Small intestine (tissue), 7 donors: ENCODE measurements at regions not wholly inside any gene's neighbourhood (a gene's known extent, or its start where the extent isn't known, plus 50 kb on each side); places are given as distances from the start of the nearest gene placed in this dataset.

Experiments
- DNase-seq, 2 donors: peaks; one replicate each; pipeline versions ENCODE4 v3.0.0 to v3.0.0-alpha.2; 2013
- FAIRE-seq: peaks from 2 replicates; lab custom pipeline; 2012; peaks lifted over from hg19 to GRCh38; lab: Jason Lieb, UNC
- H3K27ac ChIP-seq, 3 donors: one replicate each; pipeline ENCODE4 v1.5.1; 2013; ENCODE audit warnings: low read length in 2 of 3, mild to moderate bottlenecking in 2 of 3, control low read depth in 1 of 3, inconsistent platforms in 1 of 3, low read depth in 1 of 3, moderate library complexity in 1 of 3
- H3K27me3 ChIP-seq, 3 donors: one replicate each; pipeline ENCODE4 v1.6.1; 2013; ENCODE audit warnings: low read length in 3 of 3, inconsistent platforms in 1 of 3; ENCODE audit not compliant: control insufficient read depth in 3 of 3, insufficient read depth in 3 of 3
- H3K36me3 ChIP-seq, 3 donors: one replicate each; pipeline ENCODE4 v1.6.1; 2013; ENCODE audit warnings: low read length in 3 of 3, inconsistent platforms in 1 of 3, low read depth in 1 of 3, mild to moderate bottlenecking in 1 of 3, moderate library complexity in 1 of 3; ENCODE audit not compliant: control insufficient read depth in 3 of 3, insufficient read depth in 2 of 3
- H3K4me1 ChIP-seq, 3 donors: one replicate each; pipeline ENCODE4 v1.6.1; 2013; ENCODE audit warnings: low read length in 2 of 3, inconsistent platforms in 1 of 3, low read depth in 1 of 3, mild to moderate bottlenecking in 1 of 3, moderate library complexity in 1 of 3; ENCODE audit not compliant: control insufficient read depth in 3 of 3, insufficient read depth in 2 of 3
- H3K4me3 ChIP-seq, 3 donors: one replicate each; pipeline ENCODE4 v1.5.1; 2013; ENCODE audit warnings: low read length in 3 of 3, control low read depth in 1 of 3, inconsistent platforms in 1 of 3, low read depth in 1 of 3, mild to moderate bottlenecking in 1 of 3, moderate library complexity in 1 of 3
- H3K9me3 ChIP-seq, 2 donors: one replicate each; pipeline ENCODE4 v1.6.1; 2013; ENCODE audit warnings: low read depth in 1 of 2, low read length in 1 of 2; ENCODE audit not compliant: control insufficient read depth in 2 of 2, insufficient read depth in 1 of 2
- WGBS, 3 donors: extraction: QIAGEN DNeasy Blood & Tissue Kit; methylation state at CpG; one replicate each; pipeline ENCODE4 v1.1.7; 2013; 5-methylcytosine and 5-hydroxymethylcytosine counted together
- donor health status: healthy with polysubstance abuse.
- donor health status: control.
- donor health status: control.
- donor health status: Bipolar disorder and iron deficiency.
- donor health status: healthy.

DNA sequence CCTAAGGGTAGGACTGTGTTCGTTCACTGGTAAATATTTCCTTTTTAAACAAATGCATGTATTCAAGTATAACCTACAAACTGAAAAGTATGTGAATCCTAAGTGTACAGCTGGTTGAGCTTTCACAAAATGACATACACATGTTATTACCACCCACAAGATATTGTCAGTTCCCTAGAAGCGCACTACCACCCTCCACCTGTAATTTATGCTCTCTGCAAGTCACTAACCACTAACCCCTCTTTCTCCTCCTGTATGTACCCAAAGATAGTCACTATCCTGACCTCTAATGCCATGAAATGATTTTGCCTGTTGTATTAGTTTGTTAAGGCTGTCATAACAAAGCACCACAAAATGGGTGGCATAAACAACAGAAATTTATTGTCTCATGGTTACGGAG, 82.8 kb upstream of the CHODL start:
- no peaks in the 10 kb centered on the region for H3K4me1 ChIP-seq
- H3K9me3 ChIP-seq: no peaks in the 10 kb centered on the region
- DNase-seq (no peak), FAIRE-seq (no peak)
- no peak overlapping the region for H3K27ac ChIP-seq
- no peak overlapping the region for H3K4me3 ChIP-seq
- no peaks in the 10 kb centered on the region for H3K36me3 ChIP-seq
- WGBS, 3 donors: 80 to 93% (median 86%) methylated on average over 3 of the region's 3 CpGs
- no peaks in the 10 kb centered on the region for H3K27me3 ChIP-seq

DNA sequence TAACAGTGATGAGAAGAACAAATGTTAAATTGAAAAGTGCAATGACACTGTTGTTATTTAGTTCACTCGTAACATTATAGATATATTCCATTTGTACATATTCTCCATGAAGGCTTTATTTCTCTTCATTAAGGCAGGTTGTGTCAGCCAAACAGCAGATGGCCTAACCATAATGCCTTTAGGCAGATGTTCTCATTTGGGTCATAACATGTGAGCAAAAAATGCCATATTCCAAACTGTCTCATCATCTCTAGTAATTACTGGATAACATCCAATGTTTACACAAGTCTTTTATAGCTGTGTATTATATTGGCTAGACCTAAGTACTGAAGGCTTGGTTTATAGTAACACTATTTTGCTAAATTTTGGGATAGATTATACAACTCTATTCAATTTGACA, 87.2 kb upstream of the CHODL start:
- DNase-seq: no peak

DNA sequence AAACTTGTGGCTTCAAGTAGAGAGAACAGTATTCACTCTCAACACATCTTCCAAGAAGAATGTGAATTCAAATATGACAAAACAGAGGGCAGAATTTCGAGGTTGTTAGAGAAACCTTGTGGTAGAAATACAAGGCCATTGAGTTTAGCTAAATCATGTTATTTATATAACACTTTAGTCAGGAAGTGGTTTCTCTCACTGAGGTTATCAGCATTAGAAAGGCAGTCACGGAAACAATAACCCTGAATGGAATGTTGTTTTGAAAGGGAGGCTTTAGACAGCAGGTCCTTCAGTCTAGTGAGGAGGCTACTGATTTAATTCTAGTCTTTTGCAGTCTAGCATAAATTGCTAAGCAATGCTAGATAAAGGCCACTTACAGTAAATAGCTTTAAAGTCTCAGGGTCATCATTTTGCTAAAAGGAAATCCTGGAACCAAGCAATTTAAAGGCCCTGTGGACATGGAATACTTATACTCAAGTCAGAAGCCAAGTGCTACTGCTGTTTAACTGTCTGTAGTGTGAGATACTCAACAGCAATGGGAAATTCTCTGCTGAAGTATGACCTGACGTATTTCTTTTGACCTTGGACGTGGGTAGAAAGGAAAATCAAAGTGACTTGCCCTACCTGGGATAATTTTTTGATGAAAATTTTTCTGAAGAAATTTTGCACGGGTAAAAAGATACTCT, 89.0 kb upstream of the CHODL start:
- 49 to 51% (median 50%) methylated on average over 5 of the region's 5 CpGs for WGBS, 3 donors

More for the DNA sequence above, 87.2 kb upstream of the CHODL start:
- H3K9me3 ChIP-seq: peaks cover 0 to 3% of the 10 kb centered on the region in 2 donors
- WGBS, 3 donors: 70 to 89% (median 85%) methylated on average over 1 of the region's 1 CpG
- no peak overlapping the region for H3K4me3 ChIP-seq
- FAIRE-seq: no peak
- H3K36me3 ChIP-seq: no peaks in the 10 kb centered on the region
- H3K27me3 ChIP-seq: no peaks in the 10 kb centered on the region
- H3K27ac ChIP-seq: no peak overlapping the region
- no peaks in the 10 kb centered on the region for H3K4me1 ChIP-seq

DNA sequence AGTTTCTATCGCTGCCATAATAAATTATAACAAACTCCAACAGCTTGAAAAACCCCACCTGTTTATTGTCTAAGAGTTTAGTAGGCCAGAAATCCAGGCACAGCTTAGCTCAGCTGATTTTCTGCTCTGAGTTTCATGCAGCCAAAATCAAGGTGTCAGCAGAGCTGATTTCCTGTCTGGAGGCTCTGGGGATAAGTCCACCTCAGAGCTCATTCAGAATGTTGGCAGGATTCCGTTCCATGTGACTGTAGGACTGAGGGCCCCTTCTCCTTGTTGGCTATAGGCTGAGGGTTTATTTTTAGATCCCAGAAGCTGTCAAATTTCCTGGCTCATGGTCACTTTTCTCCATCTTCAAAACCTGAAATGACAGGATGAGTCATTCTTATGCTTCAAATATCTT, 91.6 kb upstream of the CHODL start:
- no peak overlapping the region for H3K4me3 ChIP-seq
- DNase-seq (no peak), FAIRE-seq (no peak)
- peaks cover 0 to 3% of the 10 kb centered on the region in 2 donors for H3K9me3 ChIP-seq
- WGBS, 3 donors: 73 to 75% (median 75%) methylated on average over 2 of the region's 2 CpGs
- no peak overlapping the region for H3K27ac ChIP-seq
- H3K4me1 ChIP-seq: no peaks in the 10 kb centered on the region
- no peaks in the 10 kb centered on the region for H3K27me3 ChIP-seq
- no peaks in the 10 kb centered on the region for H3K36me3 ChIP-seq

More for the DNA sequence above, 89.0 kb upstream of the CHODL start:
- Histone ChIP-seq H3K9me3 (peaks cover 0 to 3% of the 10 kb centered on the region in 2 donors), H3K27me3 (no peaks in the 10 kb centered on the region), H3K36me3 (no peaks in the 10 kb centered on the region), H3K4me3 (no peak overlapping the region), H3K27ac (no peak overlapping the region), H3K4me1 (no peaks in the 10 kb centered on the region)
- DNase-seq (peak in 1 of 2 donors; percentile 2), FAIRE-seq (no peak)

DNA sequence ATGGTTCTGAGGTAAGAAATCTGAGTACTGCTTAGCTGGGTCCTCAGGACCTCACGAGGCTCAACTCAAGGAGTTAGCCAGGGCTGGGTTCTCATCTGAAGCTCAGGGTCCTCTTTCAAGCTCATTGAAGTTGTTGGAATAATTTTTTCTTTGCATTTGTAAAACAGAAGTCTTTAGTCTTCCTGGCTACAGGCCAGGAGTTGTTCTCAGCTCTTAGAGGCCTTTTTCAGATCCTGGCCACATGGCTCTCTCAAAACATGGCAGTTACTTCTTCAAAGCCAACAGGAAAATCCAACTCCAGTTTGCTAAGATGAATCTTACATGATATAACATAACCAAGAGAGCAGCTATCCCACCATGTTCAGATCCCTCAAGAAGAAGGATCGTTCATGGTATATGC, 92.3 kb upstream of the CHODL start:
- FAIRE-seq (no peak), DNase-seq (no peak)
- no peaks in the 10 kb centered on the region for H3K4me1 ChIP-seq
- no peaks in the 10 kb centered on the region for H3K36me3 ChIP-seq
- H3K27ac ChIP-seq: no peak overlapping the region
- H3K27me3 ChIP-seq: no peaks in the 10 kb centered on the region
- 40 to 81% (median 54%) methylated on average over 2 of the region's 2 CpGs for WGBS, 3 donors
- no peak overlapping the region for H3K4me3 ChIP-seq
- H3K9me3 ChIP-seq: peaks cover 0 to 3% of the 10 kb centered on the region in 2 donors

DNA sequence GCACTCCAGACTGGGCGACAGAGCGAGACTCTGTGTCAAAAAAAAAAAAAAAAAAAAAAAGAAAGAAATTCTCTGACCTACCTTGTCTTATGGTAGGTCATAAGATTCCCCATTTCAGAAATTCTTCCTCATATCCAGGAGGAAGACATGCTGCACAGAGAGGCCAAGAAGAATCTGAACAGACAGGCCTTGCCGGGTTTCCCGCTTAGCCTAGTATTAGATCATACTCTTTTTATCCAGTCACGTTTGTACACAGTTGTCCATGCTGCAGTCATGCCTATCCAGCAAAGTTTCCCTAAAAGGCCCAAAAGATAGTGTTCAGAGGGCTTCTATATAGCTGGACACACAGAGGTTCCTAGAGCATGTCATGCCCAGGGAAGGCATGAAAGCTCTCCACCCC, 93.6 kb upstream of the CHODL start:
- DNase-seq (no peak), FAIRE-seq (no peak)
- no peak overlapping the region for H3K27ac ChIP-seq
- 91 to 97% (median 95%) methylated on average over 5 of the region's 5 CpGs for WGBS, 3 donors
- no peak overlapping the region for H3K4me3 ChIP-seq
- no peaks in the 10 kb centered on the region for H3K36me3 ChIP-seq
- no peaks in the 10 kb centered on the region for H3K4me1 ChIP-seq
- no peaks in the 10 kb centered on the region for H3K27me3 ChIP-seq
- H3K9me3 ChIP-seq: peaks cover 0 to 3% of the 10 kb centered on the region in 2 donors

DNA sequence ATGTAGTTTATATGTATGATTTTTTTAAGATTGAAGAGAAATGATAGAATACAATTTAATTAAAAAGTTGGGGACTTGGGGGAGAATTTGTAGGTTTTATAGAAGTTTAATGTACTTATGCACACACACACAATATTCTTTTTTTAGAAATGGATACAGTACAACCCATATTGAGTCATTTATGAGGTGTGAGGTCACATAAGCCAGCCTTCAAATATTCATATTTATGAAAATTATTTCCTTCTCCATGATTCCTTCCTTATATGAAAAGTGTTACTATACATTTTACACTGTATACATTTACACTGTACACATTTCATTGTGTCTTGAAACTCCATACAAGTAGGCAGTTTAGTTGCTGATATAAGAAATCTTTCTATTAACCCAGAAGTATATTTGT, 96.2 kb upstream of the CHODL start:
- Histone ChIP-seq H3K9me3 (peaks cover 0 to 5% of the 10 kb centered on the region in 2 donors), H3K4me1 (no peaks in the 10 kb centered on the region), H3K27ac (no peak overlapping the region), H3K36me3 (no peaks in the 10 kb centered on the region), H3K27me3 (no peaks in the 10 kb centered on the region), H3K4me3 (no peak overlapping the region)
- no peak for DNase-seq
- no peak for FAIRE-seq

DNA sequence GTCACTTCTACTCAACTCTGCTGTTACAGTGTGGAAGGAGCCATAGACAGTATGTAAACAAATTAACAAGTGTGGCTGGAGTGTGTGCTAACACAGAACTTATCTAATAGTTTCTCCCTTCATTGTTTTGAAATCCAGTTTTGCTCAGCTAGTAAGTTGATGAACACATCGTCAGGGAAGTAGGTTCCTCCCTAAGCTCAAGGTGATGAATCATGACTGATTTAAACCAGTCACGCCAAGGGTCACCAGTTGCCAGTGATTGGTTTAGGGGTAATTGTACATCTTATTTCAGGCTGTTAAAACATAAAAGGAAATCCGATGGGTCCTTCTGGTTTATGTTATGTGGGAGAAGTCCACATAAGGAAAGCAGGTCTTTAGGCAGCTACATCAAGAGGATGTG, 97.0 kb upstream of the CHODL start:
- no peaks in the 10 kb centered on the region for H3K27me3 ChIP-seq
- 57 to 68% (median 62%) methylated on average over 3 of the region's 3 CpGs for WGBS, 3 donors
- no peaks in the 10 kb centered on the region for H3K36me3 ChIP-seq
- no peaks in the 10 kb centered on the region for H3K4me1 ChIP-seq
- peaks cover 0 to 2% of the 10 kb centered on the region in 2 donors for H3K9me3 ChIP-seq
- DNase-seq: no peak
- no peak overlapping the region for H3K27ac ChIP-seq
- H3K4me3 ChIP-seq: no peak overlapping the region
- FAIRE-seq: no peak

DNA sequence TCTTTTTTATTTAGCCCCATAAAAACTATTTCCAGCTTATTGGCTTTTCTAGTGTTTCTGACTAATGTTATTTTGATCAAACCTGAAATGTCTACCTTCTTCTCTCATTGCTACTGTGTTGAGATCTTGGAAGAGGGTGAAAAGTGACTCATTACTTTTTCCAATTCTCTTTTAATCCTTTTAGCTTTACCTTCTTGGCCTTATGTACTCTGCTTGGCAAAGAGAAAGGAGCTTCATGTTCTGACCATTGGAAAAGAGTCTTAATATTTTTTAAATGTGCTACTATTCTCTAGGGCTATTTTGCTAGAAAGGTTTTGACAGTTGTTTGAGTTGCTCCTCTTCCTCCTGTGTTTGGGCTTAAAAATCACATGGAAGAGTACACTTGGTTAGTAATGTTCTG, 97.8 kb upstream of the CHODL start:
- DNase-seq (no peak), FAIRE-seq (no peak)
- Histone ChIP-seq H3K36me3 (no peaks in the 10 kb centered on the region), H3K27me3 (no peaks in the 10 kb centered on the region), H3K4me1 (no peaks in the 10 kb centered on the region), H3K9me3 (peaks cover 0 to 2% of the 10 kb centered on the region in 2 donors), H3K4me3 (no peak overlapping the region), H3K27ac (no peak overlapping the region)
